A673 (cell line): ENCODE measurements at regions not wholly inside any gene's neighbourhood (a gene's known extent, or its start where the extent isn't known, plus 50 kb on each side); places are given as distances from the start of the nearest gene placed in this dataset.

ENCODE experiments used
- EZH2 ChIP-seq: fragments of 200-600 bp; sonication (generic); IDR thresholded peaks from 2 replicates; pipeline ENCODE4 v1.6.1; 2017; ENCODE audit warnings: borderline replicate concordance, low read depth, mild to moderate bottlenecking, mixed read lengths, antibody characterized with exemption, low read length; ENCODE audit not compliant: poor library complexity, severe bottlenecking
- TF ChIP-seq, protein P1 (sequence below): fragments of 300-800, 200-600 bp; sonication (generic); conservative IDR thresholded peaks from 2 replicates; pipeline ENCODE4 v1.5.1; 2017; ENCODE audit warnings: low read depth, mild to moderate bottlenecking, antibody characterized with exemption, low read length, moderate library complexity, mixed read lengths

DNA sequence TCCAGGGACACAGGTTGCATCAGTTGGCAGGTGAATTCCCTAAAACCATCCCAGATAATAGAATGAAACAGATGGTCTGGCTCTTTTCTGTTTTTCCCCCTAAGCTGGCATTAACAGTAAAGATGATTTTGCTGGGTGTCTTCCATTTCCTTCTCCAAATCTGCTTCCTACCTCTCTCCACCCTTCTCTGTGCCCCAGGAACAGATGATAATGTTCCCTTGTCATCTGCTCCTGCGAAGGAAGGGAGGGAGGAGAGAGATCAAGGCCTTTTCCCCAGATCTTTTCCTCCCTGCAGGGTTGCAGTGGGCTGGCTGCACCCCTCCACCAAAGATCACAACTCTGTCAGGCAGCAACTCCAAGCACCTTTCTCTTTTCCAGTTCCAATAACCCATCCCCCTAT is 156.5 kb upstream of the PRDM1 start:
- TF ChIP-seq, protein P1, sequence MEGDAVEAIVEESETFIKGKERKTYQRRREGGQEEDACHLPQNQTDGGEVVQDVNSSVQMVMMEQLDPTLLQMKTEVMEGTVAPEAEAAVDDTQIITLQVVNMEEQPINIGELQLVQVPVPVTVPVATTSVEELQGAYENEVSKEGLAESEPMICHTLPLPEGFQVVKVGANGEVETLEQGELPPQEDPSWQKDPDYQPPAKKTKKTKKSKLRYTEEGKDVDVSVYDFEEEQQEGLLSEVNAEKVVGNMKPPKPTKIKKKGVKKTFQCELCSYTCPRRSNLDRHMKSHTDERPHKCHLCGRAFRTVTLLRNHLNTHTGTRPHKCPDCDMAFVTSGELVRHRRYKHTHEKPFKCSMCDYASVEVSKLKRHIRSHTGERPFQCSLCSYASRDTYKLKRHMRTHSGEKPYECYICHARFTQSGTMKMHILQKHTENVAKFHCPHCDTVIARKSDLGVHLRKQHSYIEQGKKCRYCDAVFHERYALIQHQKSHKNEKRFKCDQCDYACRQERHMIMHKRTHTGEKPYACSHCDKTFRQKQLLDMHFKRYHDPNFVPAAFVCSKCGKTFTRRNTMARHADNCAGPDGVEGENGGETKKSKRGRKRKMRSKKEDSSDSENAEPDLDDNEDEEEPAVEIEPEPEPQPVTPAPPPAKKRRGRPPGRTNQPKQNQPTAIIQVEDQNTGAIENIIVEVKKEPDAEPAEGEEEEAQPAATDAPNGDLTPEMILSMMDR = no peak
- TF ChIP-seq EZH2 = no peak
